ENCODE measurements at regions not wholly inside any gene's neighbourhood (a gene's known extent, or its start where the extent isn't known, plus 50 kb on each side); places are given as distances from the start of the nearest gene placed in this dataset.

GRCh38 chr12:46958599-46959290 is 120.7 kb upstream of the PCED1B start:
- no peak for TF ChIP-seq EZH2phosphoT487 (IDR thresholded peaks at IDR 0.05; ENCODE audit: low read depth)
- TF ChIP-seq CTCF (IDR thresholded peaks at IDR 0.05; ENCODE audit: low read depth, low read length): no peak
- Histone ChIP-seq H3K4me3 (ENCODE audit: low read length) (no peak overlapping the region), H3K9ac (ENCODE audit: low read length) (no peak overlapping the region), H3K79me2 (ENCODE audit: low read length) (no peaks in the 10 kb centered on the region), H4K20me1 (ENCODE audit: insufficient read depth, low read length) (no peaks in the 10 kb centered on the region), H3K9me3 (ENCODE audit: insufficient read depth, low read length) (no peaks in the 10 kb centered on the region), H3K27ac (ENCODE audit: low read length) (no peak overlapping the region), H3K4me1 (ENCODE audit: low read length) (peaks cover 11% of the 10 kb centered on the region), H3K4me2 (ENCODE audit: low read length) (no peak overlapping the region), H2AFZ (ENCODE audit: low read depth, low read length) (no peak overlapping the region), H3K27me3 (ENCODE audit: low read depth, low read length) (no peaks in the 10 kb centered on the region), H3K36me3 (replicated peaks; ENCODE audit: low read depth, low read length) (no peaks in the 10 kb centered on the region)

GRCh38 chr12:46959502-46959901 is 119.9 kb upstream of the PCED1B start:
- Histone ChIP-seq H3K9ac (ENCODE audit: low read length) (no peak overlapping the region), H3K4me3 (ENCODE audit: low read length) (no peak overlapping the region), H2AFZ (ENCODE audit: low read depth, low read length) (no peak overlapping the region), H3K27ac (ENCODE audit: low read length) (no peak overlapping the region), H3K79me2 (ENCODE audit: low read length) (no peaks in the 10 kb centered on the region), H3K36me3 (replicated peaks; ENCODE audit: low read depth, low read length) (no peaks in the 10 kb centered on the region), H3K27me3 (ENCODE audit: low read depth, low read length) (no peaks in the 10 kb centered on the region), H3K4me2 (ENCODE audit: low read length) (no peak overlapping the region), H3K4me1 (ENCODE audit: low read length) (peaks cover 11% of the 10 kb centered on the region), H3K9me3 (ENCODE audit: insufficient read depth, low read length) (no peaks in the 10 kb centered on the region), H4K20me1 (ENCODE audit: insufficient read depth, low read length) (no peaks in the 10 kb centered on the region)
- no peak for TF ChIP-seq EZH2phosphoT487 (IDR thresholded peaks at IDR 0.05; ENCODE audit: low read depth)

GRCh38 chr12:46960681-46961080 is 118.7 kb upstream of the PCED1B start:
- Histone ChIP-seq H3K79me2 (ENCODE audit: low read length) (no peaks in the 10 kb centered on the region), H3K27ac (ENCODE audit: low read length) (no peak overlapping the region), H3K4me1 (ENCODE audit: low read length) (peaks cover 11% of the 10 kb centered on the region), H3K4me2 (ENCODE audit: low read length) (no peak overlapping the region), H3K9ac (ENCODE audit: low read length) (no peak overlapping the region), H3K36me3 (replicated peaks; ENCODE audit: low read depth, low read length) (no peaks in the 10 kb centered on the region), H3K9me3 (ENCODE audit: insufficient read depth, low read length) (no peaks in the 10 kb centered on the region), H3K27me3 (ENCODE audit: low read depth, low read length) (no peaks in the 10 kb centered on the region), H3K4me3 (ENCODE audit: low read length) (no peak overlapping the region), H4K20me1 (ENCODE audit: insufficient read depth, low read length) (no peaks in the 10 kb centered on the region), H2AFZ (ENCODE audit: low read depth, low read length) (no peak overlapping the region)
- TF ChIP-seq CTCF (IDR thresholded peaks at IDR 0.05; ENCODE audit: low read depth, low read length): no peak
- TF ChIP-seq EZH2phosphoT487 (IDR thresholded peaks at IDR 0.05; ENCODE audit: low read depth): no peak

GRCh38 chr12:46963191-46963590 is 116.2 kb upstream of the PCED1B start:
- no peaks in the 10 kb centered on the region for H4K20me1 ChIP-seq (ENCODE audit: insufficient read depth, low read length)
- H3K9ac ChIP-seq (ENCODE audit: low read length): no peak overlapping the region
- no peaks in the 10 kb centered on the region for H3K4me1 ChIP-seq (ENCODE audit: low read length)
- H3K27ac ChIP-seq (ENCODE audit: low read length): no peak overlapping the region
- no peaks in the 10 kb centered on the region for H3K36me3 ChIP-seq (replicated peaks; ENCODE audit: low read depth, low read length)
- H3K79me2 ChIP-seq (ENCODE audit: low read length): no peaks in the 10 kb centered on the region
- no peak overlapping the region for H3K4me2 ChIP-seq (ENCODE audit: low read length)
- H3K27me3 ChIP-seq (ENCODE audit: low read depth, low read length): no peaks in the 10 kb centered on the region
- H3K4me3 ChIP-seq (ENCODE audit: low read length): no peak overlapping the region
- TF ChIP-seq CTCF (IDR thresholded peaks at IDR 0.05; ENCODE audit: low read depth, low read length) (no peak), EZH2phosphoT487 (IDR thresholded peaks at IDR 0.05; ENCODE audit: low read depth) (no peak)
- H2AFZ ChIP-seq (ENCODE audit: low read depth, low read length): no peak overlapping the region
- H3K9me3 ChIP-seq (ENCODE audit: insufficient read depth, low read length): no peaks in the 10 kb centered on the region
